ENCODE measurements at regions not wholly inside any gene's neighbourhood (a gene's known extent, or its start where the extent isn't known, plus 50 kb on each side); places are given as distances from the start of the nearest gene placed in this dataset.

DNA sequence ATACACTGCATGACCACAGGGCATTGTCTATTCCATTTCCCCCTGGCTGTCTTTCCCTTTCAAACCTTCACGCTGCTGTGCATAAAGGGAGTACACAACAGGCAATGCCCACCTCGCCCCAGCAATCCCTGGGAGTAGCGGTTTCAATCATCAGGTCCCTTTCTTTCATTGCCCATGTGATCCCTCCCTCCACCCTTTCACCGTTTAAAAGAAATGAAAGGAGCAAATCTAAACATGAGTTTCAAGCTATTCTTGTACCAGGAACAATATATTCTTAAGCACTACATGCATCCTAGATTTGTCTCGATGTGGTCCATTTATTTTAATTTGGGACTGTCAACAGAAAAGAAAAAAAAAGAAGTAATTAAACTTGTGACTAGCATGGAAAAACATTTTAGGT, 123.4 kb upstream of the ARGLU1 start:
- no peaks in the 10 kb centered on the region for H3K4me1 Mint-ChIP-seq (ENCODE audit: low read depth)
- H3K36me3 Mint-ChIP-seq = no peaks in the 10 kb centered on the region
- no peaks in the 10 kb centered on the region for H3K27me3 Mint-ChIP-seq
- H3K9me3 Mint-ChIP-seq = no peaks in the 10 kb centered on the region
- H3K4me3 Mint-ChIP-seq = no peak overlapping the region
- POLR2A ChIA-PET = no interaction called here
- intact Hi-C loops (cut with micrococcal nuclease) = no loop called here
- CTCF ChIA-PET = interaction anchor here (0.7 kb wide), 1 partner anchor 169 kb away, joined by 4 read pairs; no protein-coding TSS in a partner anchor
- H3K27ac Mint-ChIP-seq = no peak overlapping the region
- DNase-seq = no peak

DNA sequence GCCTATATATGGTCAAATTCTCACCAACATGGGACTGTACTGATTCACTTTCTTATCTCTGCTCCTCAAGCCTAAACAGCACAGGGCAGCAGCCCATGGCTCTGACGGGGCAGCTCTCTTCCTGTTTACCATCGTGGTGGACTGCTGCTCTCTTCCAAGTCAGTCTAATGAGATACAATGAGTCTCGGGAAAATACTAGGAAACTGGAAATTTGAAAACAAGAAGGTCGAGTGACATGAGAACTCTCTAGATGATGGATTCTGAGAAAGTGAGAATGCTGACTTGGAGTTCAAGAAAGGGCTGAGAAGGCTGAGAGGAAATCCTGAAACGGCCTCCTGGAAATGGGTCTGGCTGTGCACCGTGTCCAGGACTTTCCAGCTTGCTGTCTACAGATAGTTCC, 122.8 kb upstream of the ARGLU1 start:
- no peak for DNase-seq
- POLR2A ChIA-PET = no interaction called here
- intact Hi-C loops (cut with micrococcal nuclease) = no loop called here

DNA sequence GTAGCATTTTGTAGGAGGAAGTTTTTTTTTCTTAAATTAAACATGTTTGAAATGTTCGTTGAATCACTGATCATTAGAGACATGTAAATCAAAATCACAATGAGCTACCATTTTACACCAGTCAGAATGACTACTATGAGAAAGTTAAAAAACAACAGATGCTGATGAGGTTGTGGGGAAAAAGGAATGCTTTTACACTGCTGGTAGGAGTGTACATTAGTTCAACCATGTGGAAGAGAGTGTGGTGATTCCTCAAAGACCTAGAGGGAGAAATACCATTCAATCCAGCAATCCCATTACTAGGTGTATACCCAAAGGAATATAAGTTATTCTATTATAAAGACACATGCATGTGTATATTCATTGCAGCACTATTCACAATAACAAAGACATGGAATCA, 122.0 kb upstream of the ARGLU1 start:
- no peak overlapping the region for H3K27ac Mint-ChIP-seq
- CTCF ChIA-PET = no interaction called here
- POLR2A ChIA-PET = no interaction called here
- no peaks in the 10 kb centered on the region for H3K27me3 Mint-ChIP-seq
- intact Hi-C loops (cut with micrococcal nuclease) = no loop called here
- H3K4me1 Mint-ChIP-seq (ENCODE audit: low read depth) = no peaks in the 10 kb centered on the region
- H3K9me3 Mint-ChIP-seq = no peaks in the 10 kb centered on the region
- no peak for DNase-seq
- H3K36me3 Mint-ChIP-seq = no peaks in the 10 kb centered on the region
- H3K4me3 Mint-ChIP-seq = no peak overlapping the region

More for the DNA sequence above, 122.8 kb upstream of the ARGLU1 start:
- Mint-ChIP-seq H3K9me3 (no peaks in the 10 kb centered on the region), H3K27ac (no peak overlapping the region), H3K36me3 (no peaks in the 10 kb centered on the region), H3K27me3 (no peaks in the 10 kb centered on the region), H3K4me3 (no peak overlapping the region), H3K4me1 (ENCODE audit: low read depth) (no peaks in the 10 kb centered on the region)
- CTCF ChIA-PET = no interaction called here

DNA sequence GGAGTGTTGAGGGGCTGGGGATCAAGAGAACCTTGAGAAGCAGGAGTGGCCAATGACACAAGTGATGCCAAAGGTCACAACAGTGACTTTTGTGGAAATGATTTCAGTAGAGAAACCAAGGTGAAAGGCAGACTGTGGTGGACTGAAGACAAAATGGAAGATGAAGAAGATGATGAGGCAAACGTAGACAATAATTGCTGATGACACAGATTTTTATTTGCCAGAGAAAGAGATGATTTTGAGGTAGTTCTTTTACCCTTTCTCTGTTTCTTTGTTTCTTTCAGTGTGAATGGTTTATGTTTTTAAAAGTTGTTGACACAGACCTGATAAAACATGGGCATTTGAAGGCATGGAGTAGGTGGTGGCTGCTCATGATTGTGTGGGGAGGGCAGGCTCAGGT, 121.0 kb upstream of the ARGLU1 start:
- ChIA-PET POLR2A (no interaction called here), CTCF (no interaction called here)
- Mint-ChIP-seq H3K9me3 (no peaks in the 10 kb centered on the region), H3K4me1 (ENCODE audit: low read depth) (no peaks in the 10 kb centered on the region), H3K4me3 (no peak overlapping the region), H3K27ac (no peak overlapping the region), H3K36me3 (no peaks in the 10 kb centered on the region), H3K27me3 (no peaks in the 10 kb centered on the region)
- no peak for DNase-seq
- intact Hi-C loops (cut with micrococcal nuclease) = no loop called here

DNA sequence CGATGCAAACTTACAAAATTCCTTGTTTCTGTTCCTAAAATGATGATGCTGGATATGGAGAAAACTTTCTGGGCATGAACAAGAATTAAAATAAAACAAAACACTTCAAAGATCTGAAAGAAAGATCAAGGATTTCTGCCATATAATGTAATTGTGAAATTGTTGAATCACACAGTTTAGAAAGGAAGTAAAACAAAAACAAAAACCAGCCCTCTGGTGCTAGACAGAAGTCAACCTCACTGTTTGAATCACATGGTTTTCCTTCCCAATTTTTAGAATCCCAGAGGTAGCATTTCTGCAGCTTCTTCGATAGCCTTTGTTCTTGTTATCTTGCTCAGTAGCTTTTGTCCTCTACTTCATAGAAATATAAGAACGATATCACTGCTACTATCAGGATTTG, 118.2 kb upstream of the ARGLU1 start:
- no peaks in the 10 kb centered on the region for H3K36me3 Mint-ChIP-seq
- no peaks in the 10 kb centered on the region for H3K27me3 Mint-ChIP-seq
- no peak for DNase-seq
- H3K4me1 Mint-ChIP-seq (ENCODE audit: low read depth) = no peaks in the 10 kb centered on the region
- intact Hi-C loops (cut with micrococcal nuclease) = no loop called here
- POLR2A ChIA-PET = no interaction called here
- H3K9me3 Mint-ChIP-seq = no peaks in the 10 kb centered on the region
- CTCF ChIA-PET = no interaction called here
- H3K27ac Mint-ChIP-seq = no peak overlapping the region
- H3K4me3 Mint-ChIP-seq = no peak overlapping the region

DNA sequence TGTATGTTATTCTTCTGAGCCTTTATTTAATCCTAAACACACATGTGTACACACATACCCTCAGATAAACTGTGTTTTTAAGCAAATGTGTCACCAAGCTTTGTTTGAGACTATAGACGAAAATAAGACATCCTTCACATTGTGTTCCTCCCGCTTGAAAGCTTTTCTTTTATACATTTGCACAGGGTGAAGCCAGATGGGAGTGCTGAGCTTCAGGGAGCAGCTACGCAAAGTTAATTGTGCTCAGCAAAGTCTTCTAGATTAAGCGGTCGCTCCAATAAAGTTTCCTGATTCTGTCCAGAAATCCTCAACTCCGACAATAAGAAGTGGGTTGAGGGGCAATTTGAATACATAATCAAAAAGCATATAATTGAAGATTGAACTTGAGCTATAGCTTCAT, 117.2 kb upstream of the ARGLU1 start:
- Mint-ChIP-seq H3K27me3 (no peaks in the 10 kb centered on the region), H3K27ac (no peak overlapping the region), H3K9me3 (no peaks in the 10 kb centered on the region), H3K36me3 (no peaks in the 10 kb centered on the region), H3K4me1 (ENCODE audit: low read depth) (no peaks in the 10 kb centered on the region), H3K4me3 (no peak overlapping the region)
- intact Hi-C loops (cut with micrococcal nuclease) = no loop called here
- ChIA-PET CTCF (no interaction called here), POLR2A (no interaction called here)
- DNase-seq = no peak

DNA sequence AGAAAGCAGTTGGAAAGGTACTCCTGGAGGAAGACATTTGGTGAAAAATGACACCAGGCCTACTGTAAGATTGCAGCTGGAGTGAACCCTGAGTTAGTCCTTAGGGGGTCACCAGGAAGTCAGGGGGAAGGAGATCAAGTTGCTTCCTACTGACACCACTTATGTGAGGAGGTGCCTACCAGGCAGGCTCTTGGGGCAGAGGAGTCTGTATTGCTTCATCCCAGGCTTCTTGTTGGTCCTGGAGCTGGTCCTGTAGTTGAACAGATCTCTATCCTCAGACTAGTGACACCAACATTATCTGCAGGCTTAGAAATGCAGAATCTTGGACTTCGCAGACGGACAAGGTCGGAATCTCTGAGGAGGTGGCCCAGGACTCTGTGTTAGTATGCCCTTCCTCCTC, 116.0 kb upstream of the ARGLU1 start:
- ChIA-PET CTCF (no interaction called here), POLR2A (no interaction called here)
- H3K36me3 Mint-ChIP-seq = no peaks in the 10 kb centered on the region
- intact Hi-C loops (cut with micrococcal nuclease) = no loop called here
- no peaks in the 10 kb centered on the region for H3K4me1 Mint-ChIP-seq (ENCODE audit: low read depth)
- H3K27me3 Mint-ChIP-seq = no peaks in the 10 kb centered on the region
- no peak overlapping the region for H3K27ac Mint-ChIP-seq
- no peak for DNase-seq
- H3K9me3 Mint-ChIP-seq = no peaks in the 10 kb centered on the region
- H3K4me3 Mint-ChIP-seq = no peak overlapping the region

DNA sequence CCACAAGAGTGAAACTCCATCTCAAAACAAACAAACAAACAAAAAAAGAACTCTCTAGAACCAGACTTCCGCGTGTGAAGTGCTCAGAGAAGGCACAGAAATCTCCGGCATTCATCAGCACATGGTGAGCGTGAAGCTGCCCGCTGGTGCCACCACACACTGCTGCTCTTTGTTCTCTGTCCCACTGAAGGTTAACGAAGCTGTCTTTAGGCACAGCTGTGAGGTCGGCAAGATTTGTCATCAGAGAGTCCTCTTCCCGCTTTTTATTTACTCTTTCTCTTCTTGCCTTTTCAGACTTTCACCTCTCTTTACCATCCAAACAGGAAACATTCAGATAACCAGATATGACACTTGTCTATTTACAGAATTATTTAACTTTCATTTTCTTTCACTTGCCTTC, 115.2 kb upstream of the ARGLU1 start:
- Mint-ChIP-seq H3K4me3 (no peak overlapping the region), H3K9me3 (no peaks in the 10 kb centered on the region), H3K36me3 (no peaks in the 10 kb centered on the region), H3K27me3 (no peaks in the 10 kb centered on the region), H3K4me1 (ENCODE audit: low read depth) (no peaks in the 10 kb centered on the region), H3K27ac (no peak overlapping the region)
- ChIA-PET CTCF (no interaction called here), POLR2A (no interaction called here)
- no peak for DNase-seq
- intact Hi-C loops (cut with micrococcal nuclease) = no loop called here

DNA sequence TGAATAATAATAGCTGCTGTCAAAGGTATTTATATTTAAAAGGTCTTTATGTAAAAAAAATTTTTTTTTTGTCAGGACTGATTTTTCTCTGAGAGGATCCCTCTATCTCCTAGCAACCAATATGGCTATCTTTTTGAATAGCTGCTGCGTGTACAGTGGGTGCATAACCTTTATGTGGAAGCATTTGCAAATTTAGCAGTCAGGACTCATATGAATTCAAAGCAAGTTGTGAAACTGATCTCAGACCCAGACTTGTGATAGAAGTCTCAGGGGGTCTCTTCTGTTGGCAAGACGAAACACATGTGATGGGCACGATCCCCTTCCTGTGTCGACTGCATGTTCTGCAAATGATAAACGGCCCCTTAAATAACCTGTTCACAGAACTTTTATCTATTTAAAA, 114.1 kb upstream of the ARGLU1 start:
- H3K4me3 Mint-ChIP-seq = no peak overlapping the region
- POLR2A ChIA-PET = no interaction called here
- H3K4me1 Mint-ChIP-seq (ENCODE audit: low read depth) = no peaks in the 10 kb centered on the region
- H3K27ac Mint-ChIP-seq = no peak overlapping the region
- CTCF ChIA-PET = interaction anchor here (0.6 kb wide), 1 partner anchor 30 kb away, joined by 4 read pairs; no protein-coding TSS in a partner anchor
- peaks cover 4% of the 10 kb centered on the region for H3K27me3 Mint-ChIP-seq
- no peaks in the 10 kb centered on the region for H3K36me3 Mint-ChIP-seq
- no peak for DNase-seq
- intact Hi-C loops (cut with micrococcal nuclease) = no loop called here
- no peaks in the 10 kb centered on the region for H3K9me3 Mint-ChIP-seq

DNA sequence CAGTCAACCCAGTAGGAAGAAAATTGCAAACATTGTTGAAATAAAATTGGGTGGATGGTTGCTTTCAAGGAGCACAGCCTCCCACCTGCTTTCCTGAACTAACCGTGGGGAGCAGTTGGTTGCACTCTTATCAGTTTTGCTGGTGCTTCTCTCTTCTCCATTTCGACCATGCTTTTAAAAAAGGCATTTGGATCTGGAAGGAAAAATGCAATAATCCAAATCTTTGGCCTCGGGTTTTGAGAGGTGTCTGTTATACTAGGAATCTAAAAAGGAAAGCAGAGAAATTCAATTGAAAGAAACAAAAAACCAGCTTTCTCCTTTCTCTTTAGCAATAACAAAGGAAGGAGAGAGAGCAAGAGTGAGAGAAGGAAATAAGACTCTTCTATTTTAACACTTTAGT, 113.6 kb upstream of the ARGLU1 start:
- intact Hi-C loops (cut with micrococcal nuclease) = no loop called here
- H3K27me3 Mint-ChIP-seq = peaks cover 4% of the 10 kb centered on the region
- no peak for DNase-seq
- H3K4me3 Mint-ChIP-seq = no peak overlapping the region
- no peak overlapping the region for H3K27ac Mint-ChIP-seq
- no peaks in the 10 kb centered on the region for H3K4me1 Mint-ChIP-seq (ENCODE audit: low read depth)
- H3K36me3 Mint-ChIP-seq = no peaks in the 10 kb centered on the region
- POLR2A ChIA-PET = no interaction called here
- CTCF ChIA-PET = interaction anchor here (0.6 kb wide), 1 partner anchor 30 kb away, joined by 4 read pairs; no protein-coding TSS in a partner anchor
- H3K9me3 Mint-ChIP-seq = no peaks in the 10 kb centered on the region

DNA sequence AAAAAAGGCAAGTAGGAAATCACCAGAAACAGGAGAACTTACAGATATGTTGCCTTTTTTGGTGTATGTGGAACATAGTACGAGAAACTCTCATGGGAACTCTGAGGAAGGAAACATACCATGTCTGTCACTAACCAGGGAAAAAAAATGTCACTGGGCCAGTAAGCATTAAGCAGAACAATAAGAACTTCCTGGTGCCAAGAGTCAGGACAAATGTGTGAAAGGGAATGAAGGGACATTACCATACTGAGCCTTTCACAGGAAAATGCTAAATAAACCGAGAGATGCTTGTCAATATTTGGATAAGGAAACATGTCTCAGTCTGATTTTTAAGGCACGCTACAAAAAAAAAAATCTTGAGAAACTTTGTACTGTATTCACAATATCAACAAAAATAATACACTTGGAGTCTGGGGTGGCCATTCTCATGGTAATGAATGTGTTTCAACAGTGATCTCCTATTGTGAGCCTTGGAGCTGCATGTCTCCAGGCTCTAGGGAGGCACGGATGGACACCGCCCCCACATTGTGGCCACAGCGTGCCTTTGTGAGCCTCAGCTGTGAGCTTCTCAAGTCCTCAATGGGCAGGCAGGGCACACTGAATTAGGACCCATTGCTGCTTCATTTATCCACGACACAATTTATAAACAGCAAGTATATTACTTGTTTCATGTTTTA, 113.0 kb upstream of the ARGLU1 start:
- intact Hi-C loops (cut with micrococcal nuclease) = no loop called here
- H3K36me3 Mint-ChIP-seq = no peaks in the 10 kb centered on the region
- H3K9me3 Mint-ChIP-seq = no peaks in the 10 kb centered on the region
- POLR2A ChIA-PET = no interaction called here
- H3K27ac Mint-ChIP-seq = no peak overlapping the region
- peaks cover 4% of the 10 kb centered on the region for H3K27me3 Mint-ChIP-seq
- no peak overlapping the region for H3K4me3 Mint-ChIP-seq
- H3K4me1 Mint-ChIP-seq (ENCODE audit: low read depth) = no peaks in the 10 kb centered on the region
- CTCF ChIA-PET = no interaction called here
- no peak for DNase-seq

DNA sequence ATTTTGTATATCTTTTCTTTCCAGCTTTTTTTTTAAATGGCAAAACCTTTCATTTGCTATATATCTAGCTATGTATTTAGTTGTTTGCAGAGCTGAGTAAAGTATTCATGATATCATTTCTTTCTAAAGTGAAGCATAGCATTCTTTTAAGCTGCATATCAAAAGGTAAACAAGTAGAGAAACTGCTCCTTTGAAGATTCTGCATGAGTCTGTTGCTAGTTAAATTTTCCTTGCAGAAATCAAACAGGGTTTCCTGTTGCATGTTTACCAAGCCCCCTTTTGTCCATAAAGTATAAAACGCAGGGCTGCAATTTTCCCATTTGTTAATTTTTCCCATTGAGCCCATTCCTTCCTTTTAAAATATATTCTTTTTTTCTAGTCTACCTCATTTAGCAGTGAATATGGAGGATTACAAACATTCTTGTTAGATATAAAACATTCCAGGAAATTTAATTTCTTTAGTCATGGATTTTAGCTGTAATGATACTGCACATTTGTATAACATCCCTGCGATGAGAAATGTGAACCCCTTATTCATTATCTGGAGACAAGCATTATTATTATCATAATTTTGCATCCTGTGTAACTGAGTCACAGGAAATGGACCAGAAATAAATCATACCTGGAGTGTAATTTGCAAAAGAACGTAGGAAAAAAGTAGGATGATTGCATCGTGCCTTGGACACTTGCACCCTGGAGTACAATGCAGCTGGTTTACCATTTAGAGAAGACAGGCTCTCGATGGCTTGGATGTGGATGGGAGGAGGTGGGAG, 110.9 kb upstream of the ARGLU1 start:
- no peak overlapping the region for H3K4me3 Mint-ChIP-seq
- no peaks in the 10 kb centered on the region for H3K4me1 Mint-ChIP-seq (ENCODE audit: low read depth)
- DNase-seq = no peak
- no peak overlapping the region for H3K27ac Mint-ChIP-seq
- ChIA-PET CTCF (no interaction called here), POLR2A (no interaction called here)
- no peaks in the 10 kb centered on the region for H3K36me3 Mint-ChIP-seq
- H3K9me3 Mint-ChIP-seq = no peaks in the 10 kb centered on the region
- intact Hi-C loops (cut with micrococcal nuclease) = no loop called here
- H3K27me3 Mint-ChIP-seq = peaks cover 4% of the 10 kb centered on the region

DNA sequence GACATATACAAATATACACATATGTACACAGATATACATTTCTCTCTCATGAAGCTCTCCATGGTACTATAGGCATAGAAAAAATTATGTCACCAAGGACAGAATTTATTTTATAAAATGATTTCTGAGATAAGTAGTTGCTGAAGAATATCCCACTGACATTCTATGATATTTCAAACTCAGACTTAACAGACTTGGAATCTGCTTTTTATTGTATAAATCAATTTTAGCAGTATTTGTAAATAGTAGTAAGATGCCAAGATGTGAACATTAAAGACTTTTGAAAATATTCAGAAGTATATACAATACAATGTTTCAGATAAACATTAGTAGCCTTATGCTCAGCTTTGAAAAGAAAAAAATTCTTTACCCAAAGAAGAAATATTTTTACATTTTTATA, 107.4 kb upstream of the ARGLU1 start:
- intact Hi-C loops (cut with micrococcal nuclease) = no loop called here
- Mint-ChIP-seq H3K27me3 (peaks cover 4% of the 10 kb centered on the region), H3K4me3 (no peak overlapping the region), H3K9me3 (no peaks in the 10 kb centered on the region), H3K27ac (no peak overlapping the region), H3K36me3 (no peaks in the 10 kb centered on the region), H3K4me1 (ENCODE audit: low read depth) (no peaks in the 10 kb centered on the region)
- POLR2A ChIA-PET = no interaction called here
- CTCF ChIA-PET = no interaction called here
- DNase-seq = no peak

Measured in activated CD4-positive, alpha-beta memory T cell treated with anti-CD3 and anti-CD28 coated beads for 36 hours (primary cell).